T-helper 2 cell treated with Interferon-gamma antibody and Interleukin-4, amounts not matched to agents 100 ng/mL and 5 ng/mL, for 36 hours (primary cell): ENCODE measurements at regions not wholly inside any gene's neighbourhood (a gene's known extent, or its start where the extent isn't known, plus 50 kb on each side); places are given as distances from the start of the nearest gene placed in this dataset.

ENCODE experiments used
- intact Hi-C: fragments of 100-400 bp; cut with micrococcal nuclease; formaldehyde crosslinking; loops from one replicate; pipeline ENCODE4 v1.15.1; 2023

DNA sequence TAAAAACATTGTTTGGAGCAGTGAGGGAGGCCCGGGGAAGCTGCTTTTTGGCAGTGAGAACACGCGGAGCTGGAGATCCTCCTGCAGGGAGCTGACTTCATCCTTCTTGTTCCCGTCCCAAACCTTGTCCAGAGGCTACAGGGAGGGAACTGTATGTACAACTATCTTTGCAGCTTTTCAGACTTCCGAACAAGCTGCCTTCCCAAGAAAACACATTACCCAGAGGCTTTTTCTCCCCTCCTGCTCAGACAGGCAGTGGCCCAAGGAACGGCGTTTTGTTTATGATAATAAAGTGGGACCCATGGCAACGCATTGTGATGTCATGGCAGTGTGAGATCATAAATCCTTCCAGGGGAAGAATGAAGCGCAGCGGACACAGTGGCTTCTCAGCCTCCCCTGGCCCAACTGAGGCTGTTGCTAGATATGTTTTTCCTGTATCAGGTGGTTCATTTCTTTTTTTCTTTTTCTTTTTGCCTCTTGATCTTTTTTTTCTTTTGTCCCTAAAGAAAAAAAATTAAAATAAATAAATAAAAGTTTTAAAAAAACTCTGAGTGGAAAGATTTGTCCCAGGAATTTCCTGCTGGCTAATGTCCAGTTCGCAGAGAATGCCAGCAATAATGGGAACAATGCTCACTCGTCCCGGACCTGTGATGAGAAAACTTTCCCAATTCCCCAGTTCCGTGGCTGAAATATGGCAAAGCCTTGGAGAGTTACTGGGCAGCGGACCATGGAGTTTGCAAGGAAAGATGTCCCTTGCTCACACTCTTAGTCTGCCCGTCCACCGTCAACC is 103.4 kb upstream of the MAP1LC3B2 start:
- intact Hi-C loops = no loop called here

DNA sequence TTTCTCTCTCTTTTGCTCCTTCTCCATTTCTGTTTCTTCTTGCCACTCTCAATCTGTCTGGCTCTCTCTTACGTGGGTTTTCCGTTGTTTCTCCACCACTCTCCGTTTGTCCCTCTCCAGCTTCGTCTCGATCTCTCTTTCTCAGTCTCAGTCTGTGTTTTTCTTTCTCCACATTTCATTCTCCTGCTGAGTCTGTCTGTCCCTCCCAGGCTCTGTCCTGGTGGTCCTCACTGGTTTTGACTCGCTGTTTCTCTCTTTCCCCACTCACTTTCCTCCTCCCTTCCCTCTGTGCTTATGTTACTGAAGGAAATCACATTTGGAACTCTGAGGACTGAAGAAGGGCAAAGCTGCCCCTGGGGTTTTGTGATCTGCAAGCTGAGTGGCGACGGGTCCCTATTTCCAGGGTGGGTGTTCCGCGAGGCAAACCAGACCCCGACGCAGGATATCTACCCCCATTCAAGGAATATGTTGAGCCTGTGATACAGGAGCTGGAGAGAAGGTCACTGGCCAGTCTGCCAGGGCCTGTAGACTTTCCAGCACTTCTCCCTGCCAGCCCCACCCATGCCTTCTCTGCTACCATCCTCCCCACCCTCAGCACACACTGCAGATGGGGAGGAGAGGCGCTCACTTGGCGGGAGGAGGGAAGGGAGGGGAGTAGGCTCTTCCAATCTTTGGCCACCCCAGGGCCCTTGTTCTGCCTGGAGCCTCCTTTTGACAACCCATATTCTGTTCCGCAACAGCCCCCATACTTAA is 102.7 kb upstream of the MAP1LC3B2 start:
- intact Hi-C loops = no loop called here

DNA sequence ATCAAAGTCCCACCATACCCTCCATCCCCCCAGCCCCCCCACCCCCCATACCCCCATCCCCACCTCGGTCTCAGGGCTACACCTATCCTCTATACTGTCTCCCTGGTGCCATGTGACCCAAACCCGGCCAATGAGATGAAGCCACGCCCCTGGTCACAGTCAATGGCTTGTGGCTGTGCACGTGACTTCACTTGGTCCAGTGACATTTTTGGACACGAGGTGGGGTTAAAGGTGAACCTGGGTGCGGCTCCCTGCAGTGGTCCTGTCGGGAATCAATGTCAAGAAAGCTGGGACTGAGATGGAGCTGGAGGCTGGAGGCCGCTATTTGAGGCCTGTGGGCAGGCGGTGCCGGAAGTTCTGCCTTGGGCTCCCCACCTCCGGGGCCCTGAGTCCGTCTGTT is 100.7 kb upstream of the MAP1LC3B2 start:
- intact Hi-C loops = no loop called here

DNA sequence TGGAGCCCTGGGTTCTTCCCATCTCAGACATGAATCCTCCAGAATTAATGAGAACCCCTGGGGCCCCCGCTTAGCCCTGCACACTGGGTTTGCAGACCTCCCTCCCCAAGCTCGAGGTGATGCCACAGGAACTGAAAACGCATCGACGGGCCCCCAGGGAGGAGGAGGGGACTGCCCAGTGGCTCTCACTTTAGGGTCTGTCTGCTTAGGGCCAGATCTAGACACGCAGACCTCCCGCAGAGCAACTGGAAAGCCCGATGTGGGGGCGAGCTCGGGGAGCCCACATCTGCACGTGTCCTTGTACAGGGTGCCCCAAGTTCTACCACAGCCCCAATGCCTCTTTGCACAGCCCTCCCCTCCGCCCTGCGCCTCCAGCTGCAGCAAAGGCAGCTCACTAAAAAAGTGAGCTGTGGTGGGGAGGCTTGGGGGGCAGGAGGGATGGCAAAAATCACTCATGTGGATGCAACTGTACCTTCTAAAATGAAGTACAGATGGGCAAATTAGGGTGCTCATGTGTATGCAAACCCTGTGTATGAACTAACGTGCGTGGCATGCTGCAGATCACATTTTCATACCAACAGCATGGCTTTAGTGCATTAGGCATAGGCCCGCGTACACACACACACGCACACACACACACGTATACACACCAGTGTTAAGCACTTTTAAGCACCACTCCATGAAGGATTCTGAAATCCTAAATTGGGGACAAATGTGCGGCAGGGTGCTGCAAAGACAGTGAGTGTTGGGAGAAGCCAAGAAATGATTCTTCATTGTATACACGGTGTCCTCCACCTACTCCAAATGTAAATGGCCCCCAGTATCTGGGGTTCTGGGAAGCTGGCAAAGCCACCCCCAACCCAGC is 99.9 kb upstream of the MAP1LC3B2 start:
- intact Hi-C loops = no loop called here

DNA sequence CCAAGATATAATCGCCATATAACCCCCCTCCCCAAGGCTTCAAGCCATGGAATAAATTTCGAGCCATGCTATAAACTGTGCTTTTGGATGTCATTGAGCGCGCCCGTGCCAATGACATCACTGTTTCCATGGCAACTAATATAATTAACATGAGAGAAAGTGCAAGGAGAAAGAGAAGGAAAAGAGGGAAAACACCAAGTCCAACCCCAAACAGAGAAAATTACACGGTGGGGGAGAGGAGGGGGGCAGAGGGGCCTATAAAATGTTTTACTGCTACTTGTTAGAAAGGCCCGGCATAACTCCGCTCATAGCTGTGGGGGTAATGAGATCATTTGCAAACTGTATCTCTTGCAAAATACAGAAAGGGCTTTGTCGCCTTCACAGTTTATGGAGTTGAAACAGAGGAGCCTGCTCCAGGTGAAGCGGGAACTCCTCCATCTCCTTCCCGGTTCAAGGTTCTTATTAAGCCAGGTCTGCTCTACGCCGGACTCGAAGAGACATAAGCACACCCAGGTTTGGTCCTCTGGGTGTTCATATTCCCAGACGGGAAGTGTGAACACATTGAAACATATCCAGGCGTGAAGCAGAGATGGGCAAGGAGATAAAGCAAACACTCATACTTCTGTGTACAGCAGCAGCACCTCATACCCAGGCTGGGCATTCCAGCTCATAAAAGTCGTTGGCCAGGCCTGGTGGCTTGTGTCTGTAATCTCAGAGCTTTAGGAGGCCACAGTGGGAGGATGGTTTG is 99.1 kb upstream of the MAP1LC3B2 start:
- intact Hi-C loops = no loop called here

DNA sequence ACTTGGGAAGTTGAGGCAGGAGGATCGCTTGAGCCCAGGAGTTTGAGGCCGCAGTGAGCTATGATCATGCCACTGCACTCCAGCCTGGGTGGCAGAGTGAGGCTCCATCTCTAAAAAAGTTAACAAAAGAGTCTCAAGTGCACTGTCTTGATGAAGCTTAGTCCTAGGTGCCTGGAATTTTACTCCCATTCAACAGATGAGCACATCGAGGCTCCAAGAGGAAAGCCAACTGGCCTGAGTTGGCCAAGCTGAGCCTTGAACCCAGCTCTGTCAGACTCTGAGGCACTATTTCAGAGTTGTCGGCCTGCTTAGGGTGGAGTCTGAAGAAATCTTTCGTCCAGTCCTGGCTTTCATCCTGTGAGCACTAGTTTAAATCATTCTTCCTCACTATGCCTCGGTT is 98.1 kb upstream of the MAP1LC3B2 start:
- intact Hi-C loops = no loop called here

DNA sequence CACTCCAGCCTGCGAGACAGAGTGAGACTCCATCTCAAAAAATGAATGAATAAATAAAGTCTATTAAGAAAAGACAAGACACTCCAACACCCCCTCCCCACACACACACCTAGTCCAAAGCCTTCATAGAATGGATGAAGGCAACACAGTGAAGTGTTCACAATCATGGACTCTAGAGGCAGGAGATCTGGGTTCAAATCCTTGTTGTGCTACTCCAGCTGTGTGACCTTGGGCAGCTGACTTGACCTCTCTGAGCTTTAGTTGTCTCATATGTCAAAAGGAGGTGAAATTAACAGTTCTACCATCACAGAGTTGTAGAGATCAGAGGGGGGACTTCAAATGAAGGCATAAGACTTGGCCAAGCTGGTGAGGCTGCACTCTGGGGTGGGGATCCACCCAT is 95.8 kb upstream of the MAP1LC3B2 start:
- intact Hi-C loops = no loop called here

DNA sequence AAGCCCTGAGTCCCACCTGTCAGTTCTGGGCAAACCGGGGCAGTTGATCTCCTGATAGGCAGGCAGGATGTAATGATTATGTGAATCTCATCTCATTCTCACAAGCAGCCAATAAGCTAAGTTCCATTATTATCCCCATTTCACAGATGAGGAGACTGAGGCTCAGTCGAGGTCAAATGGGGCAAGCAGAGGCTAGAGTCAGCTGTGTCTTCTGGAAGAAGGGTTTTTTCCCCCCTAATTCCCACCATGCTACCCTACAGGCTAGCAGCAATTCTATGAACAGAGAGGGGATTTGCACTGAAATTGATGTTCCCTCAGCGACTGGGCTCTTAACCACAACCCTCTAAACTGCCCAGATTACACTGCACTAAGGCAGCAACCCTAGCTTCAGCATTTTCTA is 93.8 kb upstream of the MAP1LC3B2 start:
- intact Hi-C loops = no loop called here

DNA sequence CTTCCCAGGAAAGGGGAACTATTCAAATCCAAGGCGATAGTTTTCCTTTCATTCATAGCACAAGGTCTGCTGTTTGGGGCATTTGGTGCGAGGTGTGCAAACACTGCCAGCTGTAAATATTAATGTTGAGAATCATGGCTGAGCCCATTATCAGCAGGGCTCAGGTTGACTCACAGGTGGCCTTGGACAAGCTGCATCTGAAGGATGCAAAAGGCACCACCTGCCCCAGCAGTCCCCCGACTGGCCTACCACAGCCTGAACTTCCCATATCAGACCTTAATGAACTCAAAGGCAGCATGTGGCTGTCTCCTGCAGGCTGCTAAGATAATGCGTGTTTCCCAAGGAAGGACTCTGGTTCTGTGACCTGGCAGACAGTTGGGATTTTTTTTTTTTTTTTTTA is 93.3 kb upstream of the MAP1LC3B2 start:
- intact Hi-C loops = no loop called here

DNA sequence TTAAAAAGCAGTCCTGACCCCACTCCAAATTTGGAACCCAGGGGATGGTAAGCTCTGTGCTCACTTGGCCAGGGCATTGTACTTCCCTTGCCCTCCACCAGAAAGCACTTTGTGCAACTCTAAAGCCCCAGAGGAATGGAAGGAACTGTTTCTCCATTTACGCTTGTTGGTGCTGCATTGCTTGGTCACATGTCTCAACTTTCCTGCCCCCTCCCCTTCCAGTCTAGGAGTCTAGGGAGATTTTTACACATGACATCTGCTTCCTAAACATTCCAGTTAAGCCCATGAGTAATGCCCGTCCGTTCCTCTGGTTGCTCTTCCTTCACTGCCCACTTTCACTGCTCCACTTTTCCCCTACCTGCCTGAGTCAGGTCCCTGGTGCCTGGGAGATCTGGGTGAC is 92.6 kb upstream of the MAP1LC3B2 start:
- intact Hi-C loops = no loop called here

DNA sequence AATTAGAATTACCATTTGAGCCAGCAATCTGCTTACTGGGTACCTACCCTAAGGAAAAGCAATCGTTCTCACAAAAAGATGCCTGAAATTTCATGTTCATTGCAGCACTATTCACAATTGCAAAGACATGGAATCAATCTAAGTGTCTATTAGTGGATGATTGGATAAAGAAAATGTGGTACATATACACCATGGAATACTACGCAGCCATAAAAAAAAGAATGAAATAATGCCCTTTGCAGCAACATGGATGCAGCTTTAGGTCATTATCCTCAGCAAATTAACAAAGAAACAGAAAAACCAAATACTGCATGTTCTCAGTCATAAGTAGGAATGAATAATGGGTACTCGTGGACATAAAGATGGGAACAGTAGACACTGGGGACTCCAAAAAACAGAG is 89.8 kb upstream of the MAP1LC3B2 start:
- intact Hi-C loops = no loop called here

DNA sequence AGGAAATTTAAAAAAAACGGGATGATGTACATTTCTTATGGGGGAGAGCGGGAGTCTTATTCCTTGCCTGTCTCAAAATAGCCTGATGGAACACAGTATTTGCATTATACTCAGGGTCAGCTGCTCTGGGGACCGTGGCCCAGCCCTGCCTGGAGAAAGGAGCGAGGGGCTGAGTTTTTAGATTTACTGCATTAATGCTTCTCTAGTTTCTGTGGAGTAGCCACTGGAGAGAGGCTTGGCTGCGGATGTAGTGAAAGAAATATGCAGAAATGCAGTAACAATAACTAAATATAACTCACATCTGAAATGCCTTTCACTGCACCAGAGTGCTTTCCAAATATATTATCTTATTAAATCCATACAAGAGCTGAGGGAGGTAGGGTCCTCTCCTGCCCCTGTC is 87.6 kb upstream of the MAP1LC3B2 start:
- intact Hi-C loops = no loop called here

DNA sequence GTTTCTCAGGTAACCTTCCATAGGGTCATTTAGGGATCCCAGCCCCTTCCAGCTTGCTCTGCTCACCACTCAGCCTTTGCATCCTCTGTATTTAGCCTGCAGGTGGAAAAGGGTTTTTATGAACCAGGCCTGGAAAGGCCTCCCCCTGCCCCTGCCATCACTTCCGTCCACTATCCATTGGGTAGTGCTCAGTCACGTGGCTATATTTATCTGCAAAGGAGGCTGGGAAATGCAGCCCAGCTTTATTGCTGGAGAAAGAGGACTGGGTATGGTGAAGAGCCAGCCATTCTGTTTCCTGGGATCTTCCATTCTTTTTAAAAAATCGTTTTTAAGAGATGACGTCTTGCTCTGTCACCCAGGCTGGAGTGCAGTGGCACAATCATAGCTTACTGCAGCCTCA is 87.0 kb upstream of the MAP1LC3B2 start:
- intact Hi-C loops = no loop called here

DNA sequence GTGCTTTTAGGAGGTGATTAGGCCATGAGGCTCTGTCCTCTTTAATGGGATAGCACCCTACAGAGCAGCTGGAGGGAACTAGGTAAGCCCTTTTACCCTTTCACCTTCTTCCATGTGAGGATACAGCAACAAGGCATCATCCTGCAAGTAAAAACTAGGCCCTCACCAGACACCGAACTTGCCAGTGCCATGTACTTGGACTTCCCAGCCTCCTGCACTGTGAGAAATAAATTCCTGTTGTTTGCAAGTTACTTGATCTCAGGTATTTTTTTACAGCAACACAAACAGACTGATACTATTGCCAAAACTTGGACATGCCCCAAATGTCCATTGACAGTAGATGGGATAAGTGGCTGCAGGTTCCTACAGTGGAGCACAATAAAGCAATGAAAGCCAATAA is 85.8 kb upstream of the MAP1LC3B2 start:
- intact Hi-C loops = no loop called here

DNA sequence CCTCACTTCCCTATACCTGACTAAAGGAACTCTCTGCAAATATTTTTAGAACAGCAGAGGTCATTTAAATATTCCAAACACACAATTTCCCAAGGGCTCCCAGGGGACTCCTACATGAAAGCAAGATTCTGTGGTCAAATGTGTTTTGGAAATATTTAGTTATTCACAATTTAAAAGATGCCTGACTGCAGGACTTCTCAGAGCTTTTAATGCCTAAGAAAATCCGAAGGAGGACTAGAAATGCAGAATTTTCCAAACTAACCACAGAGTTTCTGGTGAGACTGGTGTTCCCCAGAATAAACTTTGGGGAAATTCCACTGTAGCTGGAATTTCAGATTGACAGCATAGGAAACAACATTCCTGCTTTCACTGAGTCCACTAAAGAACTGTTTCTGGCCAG is 84.8 kb upstream of the MAP1LC3B2 start:
- intact Hi-C loops = no loop called here

DNA sequence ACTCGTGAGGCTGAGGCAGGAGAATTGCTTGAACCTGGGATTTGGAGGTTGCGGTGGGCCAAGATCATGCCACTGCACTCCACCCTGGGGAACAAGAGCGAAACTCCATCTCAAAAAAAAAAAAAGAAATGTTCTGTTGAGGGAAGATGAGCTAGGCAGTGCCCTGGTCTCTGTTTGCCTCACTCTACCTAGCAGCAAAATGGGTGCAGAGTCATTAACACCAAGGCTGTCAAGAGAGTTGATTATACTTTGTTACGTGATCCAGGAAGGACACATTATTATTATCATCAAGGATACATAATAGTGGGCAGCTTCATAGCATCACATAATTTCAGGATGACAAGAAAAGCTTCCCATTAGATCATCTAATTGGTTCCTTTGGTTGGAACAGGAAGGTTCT is 84.3 kb upstream of the MAP1LC3B2 start:
- intact Hi-C loops = no loop called here

DNA sequence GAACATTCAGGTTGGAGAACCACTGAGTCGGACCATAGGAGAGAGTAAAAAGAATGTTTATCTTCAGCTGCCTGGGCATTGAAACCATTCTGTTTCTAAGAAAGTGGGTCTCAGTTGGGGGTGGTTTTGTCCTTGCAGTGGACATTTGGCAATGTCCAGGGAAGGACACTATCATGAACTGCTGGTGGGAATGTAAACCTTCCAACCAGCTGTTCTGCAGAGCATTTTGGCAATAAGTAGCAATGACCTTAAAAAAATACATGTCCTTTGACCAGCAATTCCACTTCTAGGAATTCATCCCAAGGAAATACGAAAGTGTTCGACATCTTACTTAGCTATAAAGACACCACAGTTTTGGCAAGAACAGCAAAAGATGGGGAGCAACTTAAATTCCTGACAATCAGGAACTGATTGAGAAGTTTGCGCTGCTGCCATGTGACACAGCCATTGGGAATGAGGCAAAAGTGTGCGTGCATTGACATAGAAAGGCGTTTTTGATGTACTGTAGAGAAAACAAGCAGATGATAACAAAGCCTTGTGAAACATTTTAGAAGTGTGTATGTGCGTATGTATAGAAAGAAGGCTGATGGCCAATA is 82.9 kb upstream of the MAP1LC3B2 start:
- intact Hi-C loops = no loop called here

DNA sequence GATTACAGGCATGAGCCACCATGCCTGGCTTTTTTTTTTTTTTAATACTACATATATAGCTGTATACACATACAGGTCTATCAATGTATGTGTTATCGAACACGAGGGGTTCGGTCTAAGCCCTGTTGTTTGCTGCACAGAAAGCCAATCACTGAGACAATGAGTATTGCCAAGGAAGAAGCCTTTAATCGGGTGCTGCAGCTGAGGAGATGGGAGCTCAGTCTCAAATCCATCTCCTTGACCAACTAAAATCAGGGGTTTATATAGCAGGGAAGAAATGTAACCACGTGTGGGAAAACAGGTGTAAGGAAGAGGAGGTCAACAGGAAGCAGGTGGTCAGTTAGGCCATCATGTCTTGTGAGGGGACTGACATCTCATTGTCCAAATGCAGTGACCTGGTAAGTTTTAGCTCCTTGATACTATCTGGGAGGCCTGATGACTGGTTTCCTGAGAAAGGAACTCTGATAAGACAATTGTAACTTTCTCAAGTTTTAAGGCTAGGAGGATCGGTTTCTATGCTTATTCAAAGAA is 80.9 kb upstream of the MAP1LC3B2 start:
- intact Hi-C loops = no loop called here

DNA sequence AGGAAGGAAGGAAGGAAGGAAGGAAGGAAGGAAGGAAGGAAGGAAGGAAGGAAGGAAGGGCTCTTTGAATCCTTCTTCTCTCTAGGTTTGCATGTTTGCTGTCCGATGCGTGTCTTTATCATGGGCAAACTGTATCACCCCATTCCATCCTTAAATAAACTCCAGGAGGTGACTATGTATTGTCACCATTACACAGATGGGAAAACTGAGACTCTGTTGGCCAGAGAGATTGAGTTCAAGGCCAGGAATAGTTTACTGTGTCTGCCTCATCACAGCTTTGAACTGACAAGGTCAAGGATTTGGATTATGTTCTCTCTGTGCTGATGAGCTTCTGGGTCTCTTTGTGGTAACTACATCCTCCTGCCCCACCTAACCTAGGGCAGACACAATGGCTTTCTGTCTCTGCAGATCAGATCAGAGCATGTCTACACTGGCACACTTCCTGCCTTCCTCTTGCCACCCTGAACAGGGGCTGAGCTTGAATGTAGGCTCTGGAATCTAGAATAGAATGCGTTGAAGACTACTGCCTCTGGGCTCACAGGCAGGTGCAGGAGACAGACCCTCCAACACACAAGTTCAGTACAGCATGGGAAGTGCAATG is 78.9 kb upstream of the MAP1LC3B2 start:
- intact Hi-C loops = no loop called here

DNA sequence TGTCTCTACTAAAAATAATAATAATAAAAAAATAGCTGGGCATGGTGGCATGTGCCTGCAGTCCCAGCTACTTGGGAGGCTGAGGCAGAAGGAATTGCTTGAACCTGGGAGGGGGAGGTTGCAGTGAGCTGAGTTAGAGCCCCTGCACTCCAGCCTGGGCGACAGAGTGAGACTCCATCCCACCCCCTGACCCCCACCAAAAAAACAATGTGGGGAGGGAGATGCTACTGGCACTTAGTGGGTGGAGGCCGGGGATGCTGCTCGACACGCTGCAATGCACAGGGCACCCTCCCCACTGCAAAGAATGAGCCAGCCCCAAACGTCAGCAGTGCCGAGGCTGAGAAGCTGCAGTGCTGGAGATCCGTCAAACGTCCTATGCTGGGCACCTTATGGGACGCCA is 77.5 kb upstream of the MAP1LC3B2 start:
- intact Hi-C loops = no loop called here
